ENCODE measurements at regions not wholly inside any gene's neighbourhood (a gene's known extent, or its start where the extent isn't known, plus 50 kb on each side); places are given as distances from the start of the nearest gene placed in this dataset.
"Not testable (repeated sequence)": the region's sequence is repeated elsewhere in the genome, so short reads cannot be mapped to it uniquely, and the experiment has no call there.

DNA sequence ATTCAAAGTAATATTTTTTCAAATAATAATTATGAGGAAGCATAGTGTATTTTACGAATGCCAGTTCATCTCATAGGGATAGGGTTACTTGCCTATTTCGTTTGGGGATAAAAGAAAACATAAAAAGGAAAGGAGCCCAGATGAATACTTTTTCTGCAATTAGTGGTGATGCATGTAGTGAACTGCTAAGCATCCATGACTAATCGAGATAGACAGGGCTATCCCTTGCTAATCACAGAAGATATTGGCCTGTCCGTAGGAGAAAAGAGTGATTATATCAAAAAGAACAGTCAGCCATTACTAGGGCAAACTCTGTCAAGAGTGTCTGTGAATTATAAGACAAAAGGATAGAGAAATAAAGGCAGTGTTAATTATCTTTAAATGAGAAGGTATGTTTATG, 746.1 kb downstream of the C4orf33 start:
- H3K4me3 ChIP-seq = no peak overlapping the region
- ChIA-PET POLR2A (no interaction called here), CTCF (no interaction called here)
- DNase-seq (ENCODE audit: low read depth in 1 of 2, low spot score in 1 of 2) (no peak), FAIRE-seq (no peak), ATAC-seq (no peak)
- H3K4me2 ChIP-seq = no peak overlapping the region
- no peaks in the 10 kb centered on the region for H3K9me3 ChIP-seq
- no peak overlapping the region for H3K27ac ChIP-seq
- TF ChIP-seq NR3C1 (IDR thresholded peaks at IDR 0.05) (no peak), CHD4 (IDR thresholded peaks at IDR 0.05; ENCODE audit: borderline replicate concordance) (no peak)
- H3K4me1 ChIP-seq = no peaks in the 10 kb centered on the region; the same call in 2 of the 3 replicates
- 17% methylated on average over 4 of the region's 4 CpGs for WGBS (ENCODE audit: missing lambda C conversion rate)

GRCh38 chr4:129852434-129852833, 756.5 kb downstream of the C4orf33 start:
- POLR2A ChIA-PET = no interaction called here
- 0 out of 3 replicates have a peak overlapping the region, but pooled peaks have one; percentile 17 for H3K4me2 ChIP-seq

DNA sequence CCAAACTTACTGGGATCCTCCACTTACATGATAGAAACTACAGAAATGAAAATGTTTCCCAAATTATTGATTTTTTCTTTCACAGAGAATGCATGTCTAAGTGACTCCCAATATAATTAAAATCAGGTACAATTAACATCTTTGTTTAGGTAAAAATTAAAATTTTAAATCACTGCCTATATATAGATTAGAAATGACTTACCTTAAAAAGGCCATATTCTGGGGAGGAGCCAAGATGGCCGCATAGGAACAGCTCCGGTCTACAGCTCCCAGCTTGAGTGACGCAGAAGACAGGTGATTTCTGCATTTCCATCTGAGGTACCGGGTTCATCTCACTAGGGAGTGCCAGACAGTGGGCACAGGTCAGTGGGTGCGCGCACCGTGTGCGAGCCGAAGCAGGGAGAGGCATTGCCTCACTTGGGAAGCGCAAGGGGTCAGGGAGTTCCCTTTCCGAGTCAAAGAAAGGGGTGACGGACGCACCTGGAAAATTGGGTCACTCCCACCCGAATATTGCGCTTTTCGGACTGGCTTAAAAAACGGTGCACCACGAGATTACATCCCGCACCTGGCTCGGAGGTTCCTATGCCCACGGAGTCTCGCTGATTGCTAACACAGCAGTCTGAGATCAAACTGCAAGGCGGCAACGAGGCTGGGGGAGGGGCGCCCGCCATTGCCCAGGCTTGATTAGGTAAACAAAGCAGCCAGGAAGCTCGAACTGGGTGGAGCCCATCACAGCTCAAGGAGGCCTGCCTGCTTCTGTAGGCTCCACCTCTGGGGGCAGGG, 757.9 kb downstream of the C4orf33 start:
- 0 out of 3 replicates have a peak overlapping the region, but pooled peaks have one; percentile 1 for H3K4me2 ChIP-seq
- FAIRE-seq; H3K4me1 ChIP-seq; H3K9me3 ChIP-seq; POLR2A ChIA-PET; DNase-seq (ENCODE audit: low read depth in 1 of 2, low spot score in 1 of 2); H3K27ac ChIP-seq; ATAC-seq; CTCF ChIA-PET: not testable (repeated sequence)
- 69% methylated on average over 2 of the region's 27 CpGs for WGBS (ENCODE audit: missing lambda C conversion rate)
- H3K4me3 ChIP-seq = 0 out of 3 replicates have a peak overlapping the region, but pooled peaks have one; percentile 19

More at GRCh38 chr4:129852434-129852833, 756.5 kb downstream of the C4orf33 start:
- no peak for FAIRE-seq
- no peak overlapping the region for H3K4me3 ChIP-seq
- no peak for ATAC-seq
- no peaks in the 10 kb centered on the region for H3K4me1 ChIP-seq
- TF ChIP-seq, protein P1, sequence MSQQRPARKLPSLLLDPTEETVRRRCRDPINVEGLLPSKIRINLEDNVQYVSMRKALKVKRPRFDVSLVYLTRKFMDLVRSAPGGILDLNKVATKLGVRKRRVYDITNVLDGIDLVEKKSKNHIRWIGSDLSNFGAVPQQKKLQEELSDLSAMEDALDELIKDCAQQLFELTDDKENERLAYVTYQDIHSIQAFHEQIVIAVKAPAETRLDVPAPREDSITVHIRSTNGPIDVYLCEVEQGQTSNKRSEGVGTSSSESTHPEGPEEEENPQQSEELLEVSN (IDR thresholded peaks at IDR 0.05; ENCODE audit: borderline replicate concordance, low read depth) = no peak
- TF ChIP-seq EHF (CRISPR knock-in tag; IDR thresholded peaks at IDR 0.05) (no peak), RARB (CRISPR knock-in tag; IDR thresholded peaks at IDR 0.05) (no peak), MAZ (IDR thresholded peaks at IDR 0.05; ENCODE audit: borderline replicate concordance, low read depth, low read length) (no peak), SMC3 (IDR thresholded peaks at IDR 0.05) (no peak), CBX2 (IDR thresholded peaks at IDR 0.05; ENCODE audit: borderline replicate concordance, low read depth) (no peak), ZNF302 (CRISPR knock-in tag; IDR thresholded peaks at IDR 0.05) (no peak), NPAS2 (CRISPR knock-in tag; IDR thresholded peaks at IDR 0.05; ENCODE audit: borderline replicate concordance) (no peak), ZC3H11A (IDR thresholded peaks at IDR 0.05) (no peak), BHLHE40 (IDR thresholded peaks at IDR 0.05; ENCODE audit: low read depth, low read length) (no peak), RCOR1 (IDR thresholded peaks at IDR 0.05; ENCODE audit: low read depth, low read length) (no peak)
- DNase-seq (ENCODE audit: low read depth in 1 of 2, low spot score in 1 of 2) = no peak
- 21% methylated on average over 4 of the region's 4 CpGs for WGBS (ENCODE audit: missing lambda C conversion rate)
- H3K9me3 ChIP-seq = no peaks in the 10 kb centered on the region
- CTCF ChIA-PET = no interaction called here
- no peak overlapping the region for H3K27ac ChIP-seq

GRCh38 chr4:129862461-129862860, 766.5 kb downstream of the C4orf33 start:
- ChIA-PET CTCF (no interaction called here), POLR2A (no interaction called here)
- FAIRE-seq (no peak), DNase-seq (ENCODE audit: low read depth in 1 of 2, low spot score in 1 of 2) (no peak), ATAC-seq (no peak)
- no peak for TF ChIP-seq EP300 (IDR thresholded peaks at IDR 0.05)
- TF ChIP-seq, protein P2, sequence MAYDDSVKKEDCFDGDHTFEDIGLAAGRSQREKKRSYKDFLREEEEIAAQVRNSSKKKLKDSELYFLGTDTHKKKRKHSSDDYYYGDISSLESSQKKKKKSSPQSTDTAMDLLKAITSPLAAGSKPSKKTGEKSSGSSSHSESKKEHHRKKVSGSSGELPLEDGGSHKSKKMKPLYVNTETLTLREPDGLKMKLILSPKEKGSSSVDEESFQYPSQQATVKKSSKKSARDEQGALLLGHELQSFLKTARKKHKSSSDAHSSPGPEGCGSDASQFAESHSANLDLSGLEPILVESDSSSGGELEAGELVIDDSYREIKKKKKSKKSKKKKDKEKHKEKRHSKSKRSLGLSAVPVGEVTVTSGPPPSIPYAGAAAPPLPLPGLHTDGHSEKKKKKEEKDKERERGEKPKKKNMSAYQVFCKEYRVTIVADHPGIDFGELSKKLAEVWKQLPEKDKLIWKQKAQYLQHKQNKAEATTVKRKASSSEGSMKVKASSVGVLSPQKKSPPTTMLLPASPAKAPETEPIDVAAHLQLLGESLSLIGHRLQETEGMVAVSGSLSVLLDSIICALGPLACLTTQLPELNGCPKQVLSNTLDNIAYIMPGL (CRISPR knock-in tag; IDR thresholded peaks at IDR 0.05; ENCODE audit: borderline replicate concordance) = no peak
- no peak for TF ChIP-seq JUN (IDR thresholded peaks at IDR 0.05)
- no peak for TF ChIP-seq MAX (IDR thresholded peaks at IDR 0.05)
- TF ChIP-seq CBX8 (IDR thresholded peaks at IDR 0.05) = no peak
- TF ChIP-seq HES2 (IDR thresholded peaks at IDR 0.05) = no peak
- Histone ChIP-seq H3K9me3 (no peaks in the 10 kb centered on the region), H3K27ac (no peak overlapping the region), H3K4me1 (no peaks in the 10 kb centered on the region), H3K4me2 (no peak overlapping the region), H3K4me3 (no peak overlapping the region)
- 29% methylated on average over 1 of the region's 1 CpG for WGBS (ENCODE audit: missing lambda C conversion rate)

Data from A549 (cell line).